ENCODE measurements at regions not wholly inside any gene's neighbourhood (a gene's known extent, or its start where the extent isn't known, plus 50 kb on each side); places are given as distances from the start of the nearest gene placed in this dataset.

- TF ChIP-seq CTCF (conservative IDR thresholded peaks at IDR 0.05 in 1 of 2, IDR thresholded peaks at IDR 0.05 in 1 of 2; ENCODE audit: low read depth in 1 of 2, low read length in 2 of 2): no peak
- TF ChIP-seq EZH2 (IDR thresholded peaks at IDR 0.05; ENCODE audit: low read length, missing control alignments): no peak
These were observed 252.6 kb downstream of the ANKRD50 start for GRCh38 chr4:124459941-124460310.

All from fibroblast of lung (primary cell).